ENCODE measurements at regions not wholly inside any gene's neighbourhood (a gene's known extent, or its start where the extent isn't known, plus 50 kb on each side); places are given as distances from the start of the nearest gene placed in this dataset.

- no peak for TF ChIP-seq POLR2A (IDR thresholded peaks at IDR 0.05; ENCODE audit: insufficient read depth in 1 of 2, low read depth in 2 of 2, low read length in 2 of 2)
- no peak for TF ChIP-seq EZH2 (conservative IDR thresholded peaks at IDR 0.05; ENCODE audit: low read depth, low read length)
- TF ChIP-seq ZNF274 (CRISPR knock-in tag; IDR thresholded peaks at IDR 0.05): no peak
- TF ChIP-seq ATF1 (CRISPR knock-in tag; IDR thresholded peaks at IDR 0.05): no peak
- no peak for TF ChIP-seq ZNF713 (CRISPR knock-in tag; IDR thresholded peaks at IDR 0.05)
- no peak for TF ChIP-seq ZNF232 (CRISPR knock-in tag; IDR thresholded peaks at IDR 0.05; ENCODE audit: borderline replicate concordance)
Observed at GRCh38 chr5:60538426-60538825, 161.5 kb downstream of the DEPDC1B start.
